Activated naive CD4-positive, alpha-beta T cell treated with anti-CD3 and anti-CD28 coated beads, Interleukin-2, amount 50 U/mL, for 16 hours (primary cell): ENCODE measurements at regions not wholly inside any gene's neighbourhood (a gene's known extent, or its start where the extent isn't known, plus 50 kb on each side); places are given as distances from the start of the nearest gene placed in this dataset.
"Not testable (repeated sequence)": the region's sequence is repeated elsewhere in the genome, so short reads cannot be mapped to it uniquely, and the experiment has no call there.

Source experiments
- DNase-seq: peaks from one replicate; pipeline ENCODE4 v3.0.0-alpha.2; 2020

DNA sequence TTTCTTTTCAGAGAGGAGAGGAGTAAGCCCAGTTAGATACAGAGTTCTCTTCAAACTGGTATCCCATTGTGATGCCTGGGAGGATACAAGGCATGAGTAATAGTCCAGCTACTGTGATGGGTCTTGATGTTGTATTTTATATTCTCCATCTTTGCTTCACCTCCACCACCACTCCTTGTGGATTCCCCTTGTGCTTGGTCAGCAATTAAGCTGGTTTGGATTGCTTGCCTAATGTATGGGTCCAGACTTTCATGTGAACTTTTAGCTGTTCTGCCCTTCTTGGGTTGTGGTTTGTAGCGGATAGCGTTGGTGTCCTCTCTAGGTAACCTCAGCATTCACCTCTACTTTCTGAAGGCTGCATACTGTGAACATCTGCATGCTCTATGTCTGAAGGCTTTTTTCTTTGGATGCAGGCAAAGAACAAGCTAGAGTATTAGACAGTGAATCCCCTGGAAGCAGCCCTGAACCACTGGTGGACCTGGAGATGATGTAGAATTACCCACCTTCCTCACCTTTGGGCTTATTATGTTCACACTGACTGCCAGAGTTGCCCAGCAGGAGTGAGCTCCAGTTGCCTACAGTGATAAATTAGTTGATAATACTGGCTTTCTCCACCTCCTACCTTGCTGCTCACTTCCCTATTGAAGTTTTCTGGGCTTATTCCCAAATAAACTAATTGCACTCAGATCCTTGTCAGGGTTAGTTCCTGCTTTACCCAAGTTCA is 126.5 kb upstream of the MTPN start:
- no peak for DNase-seq

DNA sequence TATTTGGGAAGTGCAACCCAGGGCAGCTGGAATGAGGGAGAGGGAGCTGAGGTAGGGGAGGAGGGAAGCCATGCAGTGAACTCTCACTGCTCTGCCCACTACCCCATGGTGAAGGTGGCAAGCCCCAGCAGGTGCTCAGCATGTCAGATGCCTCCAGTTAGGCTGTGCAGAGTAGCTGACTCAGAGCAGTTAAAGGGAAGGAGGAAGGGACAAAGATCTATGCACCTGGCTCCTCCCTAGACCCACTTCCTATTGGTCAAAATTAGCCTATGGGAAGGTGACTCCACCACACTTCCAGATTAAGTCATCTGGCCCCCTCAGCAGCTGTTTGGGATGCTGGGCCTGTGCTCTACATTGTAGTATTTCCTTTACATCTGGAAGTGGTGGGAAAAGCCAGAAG is 125.7 kb upstream of the MTPN start:
- DNase-seq, result no peak

GRCh38 chr7:136092714-136093113 is 115.6 kb upstream of the MTPN start:
- not testable (repeated sequence) for DNase-seq

DNA sequence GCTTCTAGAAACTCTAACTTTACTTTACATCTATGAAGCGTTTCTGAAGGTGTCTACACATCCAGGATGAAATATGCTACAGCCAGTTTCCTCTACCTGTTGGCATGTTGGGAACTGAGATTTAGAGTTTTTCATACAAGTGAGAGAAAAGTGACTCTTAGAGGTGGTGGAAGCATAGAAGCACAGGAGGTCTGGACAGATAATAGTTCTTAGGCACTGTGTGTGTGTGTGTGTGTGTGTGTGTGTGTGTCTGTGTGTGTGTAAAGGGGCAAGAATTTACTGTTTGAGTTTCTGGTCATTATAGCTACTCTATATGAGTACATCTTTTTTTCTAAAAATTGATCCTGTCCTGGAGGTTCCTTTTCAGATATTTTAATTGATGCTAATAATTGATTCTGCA is 110.7 kb upstream of the MTPN start:
- DNase-seq, result no peak

DNA sequence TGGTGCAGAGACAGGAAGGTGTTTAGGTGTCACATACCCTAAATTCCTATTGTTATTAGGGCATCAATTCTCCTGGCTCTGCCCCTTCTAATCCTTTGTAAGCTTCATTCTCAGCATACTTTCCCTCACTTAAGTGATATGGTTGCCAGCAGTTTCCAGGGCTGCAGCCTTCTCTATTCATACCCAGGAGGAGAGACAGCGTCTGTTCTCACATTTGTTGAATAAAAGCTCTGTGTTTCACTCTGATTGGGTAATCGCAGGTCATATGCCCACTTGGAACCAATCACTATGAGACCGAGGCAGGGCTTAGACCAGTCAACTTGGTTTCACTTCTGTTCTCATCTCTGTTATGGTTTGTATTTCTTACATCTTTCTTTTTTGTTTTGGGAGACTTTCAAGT is 109.6 kb upstream of the MTPN start:
- no peak for DNase-seq

DNA sequence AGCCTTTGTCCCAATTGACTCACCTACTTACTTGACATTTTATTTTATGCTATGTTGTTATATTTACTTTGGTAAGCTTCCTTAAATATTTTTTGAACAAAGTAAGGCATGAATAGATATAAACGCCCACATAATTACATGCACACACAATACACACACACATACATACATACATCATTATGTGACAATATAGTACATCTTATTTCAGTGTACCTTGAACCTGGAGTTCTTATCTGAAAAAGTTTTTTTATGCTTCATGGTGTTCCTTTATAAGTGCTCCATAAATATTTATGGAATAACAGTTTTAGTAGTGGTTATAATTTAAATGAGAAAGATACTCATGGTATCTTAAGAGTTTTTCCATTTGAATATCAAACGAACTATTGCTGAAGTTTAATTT is 102.8 kb upstream of the MTPN start:
- DNase-seq, result no peak

- DNase-seq, result no peak
Measured at GRCh38 chr7:136079478-136079892, 102.3 kb upstream of the MTPN start.

- no peak for DNase-seq
Measured at GRCh38 chr7:136079066-136079465, 101.9 kb upstream of the MTPN start.

- no peak for DNase-seq
Measured at GRCh38 chr7:136078630-136079029, 101.5 kb upstream of the MTPN start.

GRCh38 chr7:136076954-136077353 is 99.8 kb upstream of the MTPN start:
- no peak for DNase-seq

DNA sequence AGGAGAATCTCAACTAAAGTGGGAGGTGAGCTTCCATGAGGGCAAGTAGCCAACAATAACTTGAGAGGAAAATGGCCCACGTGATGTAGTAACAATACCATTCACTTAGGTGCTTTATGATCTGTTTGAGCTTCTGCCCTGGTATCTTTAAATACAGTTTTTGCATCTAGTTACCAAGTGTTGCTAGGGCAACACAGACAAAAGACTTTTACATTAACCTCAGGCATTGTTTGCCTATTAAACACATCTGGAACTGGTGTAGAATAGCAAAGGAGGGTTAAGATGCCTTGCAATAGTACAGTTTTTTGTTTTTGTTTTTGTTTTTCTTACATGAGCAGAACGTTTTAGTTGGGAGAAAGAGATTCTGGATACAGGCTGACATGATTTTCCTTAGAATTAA is 97.7 kb upstream of the MTPN start:
- DNase-seq, result no peak

GRCh38 chr7:136072447-136072846 is 95.3 kb upstream of the MTPN start:
- DNase-seq, result no peak

GRCh38 chr7:136070736-136071505 is 93.8 kb upstream of the MTPN start:
- DNase-seq, result no peak

DNA sequence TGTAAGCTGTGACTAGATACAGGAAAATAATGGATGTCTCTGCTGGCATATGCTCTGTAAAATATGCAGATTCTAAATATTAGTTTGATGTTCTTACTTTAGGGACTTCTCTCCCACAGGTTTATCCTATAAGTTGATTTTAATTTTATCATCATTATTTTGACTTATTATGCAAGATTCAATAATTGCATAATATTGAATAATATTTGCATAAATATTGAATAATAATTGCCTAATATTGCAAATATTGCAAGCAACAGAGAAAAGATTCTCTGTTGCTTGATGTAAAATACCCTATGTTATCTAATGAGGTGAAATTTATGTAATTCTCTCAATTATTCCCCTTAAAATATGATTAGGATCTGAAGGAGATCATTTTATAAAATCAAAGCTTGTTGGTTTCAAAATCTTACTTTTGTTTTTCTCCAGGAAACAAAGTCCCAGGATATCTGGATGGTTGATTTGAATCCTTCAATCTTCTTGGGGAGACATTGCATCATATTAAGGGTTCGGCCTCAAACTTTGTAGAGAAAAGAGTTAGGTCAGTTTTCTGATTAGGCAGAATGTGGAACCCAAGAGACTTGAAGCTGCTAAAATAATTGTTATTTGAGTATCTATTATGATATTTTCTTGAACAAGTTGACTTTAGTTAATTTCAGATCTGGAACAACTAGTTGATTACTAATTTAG is 92.8 kb upstream of the MTPN start:
- DNase-seq, result no peak

GRCh38 chr7:136067277-136067676 is 90.1 kb upstream of the MTPN start:
- DNase-seq, result no peak

GRCh38 chr7:136066304-136067143 is 89.4 kb upstream of the MTPN start:
- DNase-seq, result no peak

- DNase-seq, result no peak
Measured at GRCh38 chr7:136064627-136065237, 87.6 kb upstream of the MTPN start.

DNA sequence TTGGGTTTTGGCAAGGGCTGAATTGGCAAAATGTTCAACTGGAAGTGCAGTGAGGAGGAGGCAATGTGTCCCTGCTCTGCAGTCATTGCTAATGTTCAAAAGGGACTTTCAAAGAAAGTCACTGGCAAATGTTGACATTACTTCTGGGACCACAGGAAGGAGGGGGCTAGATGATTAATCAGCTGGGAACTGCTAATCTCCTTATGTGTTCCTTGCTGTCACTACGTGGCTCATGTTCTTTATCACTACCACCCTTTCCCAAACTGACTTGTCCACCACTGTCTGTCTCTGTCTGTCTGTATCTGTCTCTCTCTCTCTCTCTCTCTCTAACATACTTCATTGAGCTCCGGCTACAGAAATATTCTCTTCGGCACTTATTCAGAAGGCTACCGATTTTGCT is 86.9 kb upstream of the MTPN start:
- DNase-seq, result no peak

DNA sequence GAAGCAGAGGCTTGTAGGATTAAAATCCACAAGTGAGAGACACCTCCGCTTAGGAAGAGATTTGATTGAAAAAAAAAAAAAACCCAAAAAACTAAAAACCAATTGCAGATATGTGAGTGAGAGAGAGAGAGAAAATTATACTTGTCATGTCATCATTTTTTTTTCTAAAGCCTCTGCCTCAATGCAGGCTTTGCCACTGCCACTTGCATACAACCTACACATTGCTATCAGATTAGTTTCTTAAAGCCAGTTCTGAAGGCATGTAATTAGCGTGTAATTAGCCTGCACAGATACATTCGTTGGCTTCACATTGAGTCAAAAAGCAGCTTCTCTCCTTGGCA is 86.1 kb upstream of the MTPN start:
- no peak for DNase-seq

DNA sequence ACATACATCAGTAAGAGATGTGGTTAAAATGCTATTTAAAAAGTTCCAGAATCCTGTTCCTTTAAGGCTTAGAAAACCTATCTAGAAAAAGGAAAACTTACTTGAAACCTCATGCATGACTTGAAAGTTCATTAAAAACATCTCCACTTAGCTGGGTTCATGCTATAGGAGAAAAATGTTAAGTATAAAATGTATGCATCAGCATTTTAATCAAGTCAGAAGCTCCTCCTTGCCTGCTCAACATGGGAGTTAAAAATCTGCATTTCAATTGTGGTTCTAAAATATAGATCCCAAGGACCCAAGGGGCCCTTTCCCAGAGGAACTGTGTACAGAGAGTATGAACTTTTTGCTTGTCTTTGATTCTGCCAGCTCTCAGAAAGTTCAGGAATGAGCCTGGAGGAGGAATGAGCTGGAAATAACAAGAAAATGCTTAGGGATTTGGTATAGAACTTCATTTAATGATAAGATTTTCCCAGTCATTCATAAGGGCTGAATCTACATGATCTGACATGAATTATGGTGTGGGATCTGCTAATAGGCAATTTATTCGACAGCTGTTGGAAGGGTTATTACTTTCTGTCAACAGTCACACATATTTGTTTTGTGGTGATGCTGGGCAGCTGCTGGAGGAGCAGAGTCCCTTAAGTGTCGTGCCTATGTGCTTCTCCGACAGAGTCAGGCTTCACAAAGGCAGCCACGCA is 85.6 kb upstream of the MTPN start:
- no peak for DNase-seq

- DNase-seq, result no peak
Measured at GRCh38 chr7:136061433-136061832, 84.3 kb upstream of the MTPN start.

DNA sequence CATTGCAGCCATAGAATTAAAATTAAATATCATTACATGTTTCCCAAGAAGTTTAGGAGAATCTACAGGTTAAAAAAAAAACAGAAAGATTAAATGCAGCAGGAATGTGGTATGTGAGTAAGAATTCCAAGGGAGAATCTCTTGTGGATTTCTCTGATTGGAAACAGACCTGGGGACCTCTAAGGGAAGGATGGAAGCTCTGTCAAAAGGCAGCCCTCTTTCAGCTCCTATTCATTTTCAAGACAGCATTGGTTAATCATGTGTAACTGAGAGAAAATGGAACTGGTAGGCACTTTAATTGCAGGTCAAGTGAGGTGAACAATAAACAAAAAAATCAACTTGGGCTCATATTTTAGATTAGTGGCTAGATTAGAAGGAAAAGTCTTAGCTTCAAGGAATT is 81.4 kb upstream of the MTPN start:
- no peak for DNase-seq
